LNCaP clone FGC (cell line): ENCODE measurements at regions not wholly inside any gene's neighbourhood (a gene's known extent, or its start where the extent isn't known, plus 50 kb on each side); places are given as distances from the start of the nearest gene placed in this dataset.

Source experiments
- DNase-seq: peaks from one replicate; pipeline ENCODE4 v3.0.0-alpha.2; 2011; ENCODE audit warnings: low read depth
- H3K4me3 ChIP-seq: 2 replicates; pipeline ENCODE4 v1.5.1; 2011; ENCODE audit warnings: mild to moderate bottlenecking, low read depth, low read length, control low read depth
- TF ChIP-seq, protein P1 (sequence below): IDR thresholded peaks from 2 replicates; pipeline ENCODE4 v1.5.1; 2012; ENCODE audit warnings: mild to moderate bottlenecking; ENCODE audit not compliant: control insufficient read depth, insufficient read depth; ENCODE audit errors: extremely low read depth

DNA sequence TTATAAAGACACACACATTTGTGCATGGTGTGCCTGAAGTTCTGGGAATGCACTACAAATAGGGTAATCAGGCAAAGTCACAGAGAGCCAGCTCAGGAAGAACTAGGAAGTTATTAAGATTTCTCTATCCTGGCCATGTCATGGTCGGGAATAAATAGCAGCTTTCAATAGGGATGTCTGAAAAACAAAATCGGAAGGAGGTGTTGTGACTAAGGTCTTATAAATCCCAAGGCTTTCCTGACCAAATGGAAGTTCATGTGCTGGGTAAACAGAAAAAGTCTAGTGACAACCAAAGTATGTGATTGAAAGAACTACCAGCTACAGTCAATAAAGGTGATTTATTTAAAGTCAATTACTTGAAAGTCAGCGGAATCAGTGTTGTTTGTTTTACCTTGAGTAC, 262.5 kb upstream of the HS3ST1 start:
- DNase-seq: no peak
- no peak overlapping the region for H3K4me3 ChIP-seq
- TF ChIP-seq, protein P1, sequence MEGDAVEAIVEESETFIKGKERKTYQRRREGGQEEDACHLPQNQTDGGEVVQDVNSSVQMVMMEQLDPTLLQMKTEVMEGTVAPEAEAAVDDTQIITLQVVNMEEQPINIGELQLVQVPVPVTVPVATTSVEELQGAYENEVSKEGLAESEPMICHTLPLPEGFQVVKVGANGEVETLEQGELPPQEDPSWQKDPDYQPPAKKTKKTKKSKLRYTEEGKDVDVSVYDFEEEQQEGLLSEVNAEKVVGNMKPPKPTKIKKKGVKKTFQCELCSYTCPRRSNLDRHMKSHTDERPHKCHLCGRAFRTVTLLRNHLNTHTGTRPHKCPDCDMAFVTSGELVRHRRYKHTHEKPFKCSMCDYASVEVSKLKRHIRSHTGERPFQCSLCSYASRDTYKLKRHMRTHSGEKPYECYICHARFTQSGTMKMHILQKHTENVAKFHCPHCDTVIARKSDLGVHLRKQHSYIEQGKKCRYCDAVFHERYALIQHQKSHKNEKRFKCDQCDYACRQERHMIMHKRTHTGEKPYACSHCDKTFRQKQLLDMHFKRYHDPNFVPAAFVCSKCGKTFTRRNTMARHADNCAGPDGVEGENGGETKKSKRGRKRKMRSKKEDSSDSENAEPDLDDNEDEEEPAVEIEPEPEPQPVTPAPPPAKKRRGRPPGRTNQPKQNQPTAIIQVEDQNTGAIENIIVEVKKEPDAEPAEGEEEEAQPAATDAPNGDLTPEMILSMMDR: no peak

DNA sequence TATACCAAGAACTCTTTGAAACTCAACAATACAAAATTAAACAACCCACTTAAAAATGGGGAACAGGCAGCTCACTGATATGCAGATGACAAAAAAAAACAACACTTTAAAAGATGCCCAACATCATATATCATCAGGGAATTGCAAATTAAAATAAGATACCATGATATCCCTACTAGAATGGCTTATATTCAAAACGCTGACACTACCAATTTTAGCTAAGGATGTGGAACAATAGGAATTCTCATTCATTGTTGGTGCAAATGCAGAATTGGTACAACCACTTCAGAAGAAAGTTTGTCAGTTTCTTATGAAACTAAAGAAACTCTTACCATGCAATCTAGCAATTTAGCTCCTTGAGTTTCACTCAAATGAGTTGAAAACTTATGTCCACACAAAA, 259.0 kb upstream of the HS3ST1 start:
- TF ChIP-seq, protein P1: no peak
- DNase-seq: no peak
- no peak overlapping the region for H3K4me3 ChIP-seq

DNA sequence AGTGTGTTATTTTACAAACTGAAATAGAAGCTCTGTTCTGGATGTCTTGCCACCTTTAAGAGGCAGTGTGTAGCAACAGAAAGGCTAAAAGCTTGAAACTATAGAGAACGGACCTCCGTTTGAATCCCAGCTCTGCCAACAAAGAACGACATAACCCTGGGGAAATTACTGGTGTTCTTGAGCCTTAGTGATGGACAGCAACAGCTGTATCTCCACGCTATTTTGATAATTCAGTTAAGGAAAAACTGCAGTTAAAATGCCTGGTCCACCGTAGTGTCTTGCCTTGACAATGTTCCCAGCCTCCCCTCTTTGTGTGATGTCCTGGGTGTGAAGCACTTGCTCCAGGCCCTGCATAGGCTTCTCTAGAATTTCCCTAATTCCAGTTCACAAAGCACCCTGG, 256.8 kb upstream of the HS3ST1 start:
- TF ChIP-seq, protein P1: no peak
- H3K4me3 ChIP-seq: no peak overlapping the region
- DNase-seq: no peak

DNA sequence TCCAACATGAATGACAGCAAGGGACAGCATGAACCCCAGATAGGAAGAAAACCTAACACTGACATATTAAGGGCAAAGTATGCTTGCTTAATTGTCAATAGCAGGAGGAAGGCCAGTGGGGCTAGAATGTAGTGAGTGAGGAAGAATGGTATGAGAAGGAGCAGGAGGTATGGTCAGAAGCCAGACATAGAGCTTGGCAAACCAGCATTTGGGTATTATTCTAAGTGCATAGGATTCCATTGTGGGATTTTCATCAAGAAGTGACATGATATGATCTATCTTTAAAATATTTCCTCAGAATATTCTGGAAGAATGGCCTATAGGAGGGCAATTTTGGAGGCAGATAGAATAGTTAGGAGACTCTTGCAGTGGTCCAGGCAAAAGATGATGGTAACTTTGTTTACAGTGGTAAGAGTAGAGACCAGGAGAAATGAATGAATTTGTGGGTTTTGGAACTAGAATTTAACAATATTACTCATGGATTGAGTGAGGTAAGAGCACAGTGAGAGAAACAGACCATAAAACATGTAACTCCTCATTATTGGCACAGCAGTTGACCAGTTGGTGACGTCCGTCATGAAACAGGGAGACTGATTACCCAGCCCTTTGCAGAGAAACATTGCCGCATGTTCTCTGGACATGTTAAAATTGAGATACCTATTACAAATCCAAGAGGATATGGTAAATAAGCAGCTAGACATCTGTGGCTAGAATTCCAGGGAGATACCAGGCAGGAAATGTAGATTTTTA, 246.5 kb upstream of the HS3ST1 start:
- no peak for DNase-seq
- TF ChIP-seq, protein P1: no peak
- H3K4me3 ChIP-seq: no peak overlapping the region

DNA sequence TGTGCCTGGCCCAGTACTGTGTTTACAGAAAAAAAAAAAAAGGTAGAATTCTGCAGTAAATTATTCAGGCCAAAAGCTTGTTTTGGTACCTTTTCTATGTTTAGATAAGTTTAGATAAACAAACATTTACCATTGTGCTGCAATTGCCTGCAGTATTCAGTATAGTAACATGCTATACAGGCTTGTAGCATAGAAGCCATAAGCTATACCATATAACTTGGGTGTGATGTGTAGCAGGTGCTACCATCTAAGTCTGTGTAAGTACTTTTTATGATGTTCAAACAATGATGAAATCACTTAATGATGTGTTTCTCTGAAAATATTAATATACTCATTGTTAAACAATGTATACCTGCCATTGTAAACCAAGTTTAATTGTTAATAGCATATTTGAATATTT, 241.6 kb upstream of the HS3ST1 start:
- TF ChIP-seq, protein P1: no peak
- H3K4me3 ChIP-seq: no peak overlapping the region
- DNase-seq: no peak

DNA sequence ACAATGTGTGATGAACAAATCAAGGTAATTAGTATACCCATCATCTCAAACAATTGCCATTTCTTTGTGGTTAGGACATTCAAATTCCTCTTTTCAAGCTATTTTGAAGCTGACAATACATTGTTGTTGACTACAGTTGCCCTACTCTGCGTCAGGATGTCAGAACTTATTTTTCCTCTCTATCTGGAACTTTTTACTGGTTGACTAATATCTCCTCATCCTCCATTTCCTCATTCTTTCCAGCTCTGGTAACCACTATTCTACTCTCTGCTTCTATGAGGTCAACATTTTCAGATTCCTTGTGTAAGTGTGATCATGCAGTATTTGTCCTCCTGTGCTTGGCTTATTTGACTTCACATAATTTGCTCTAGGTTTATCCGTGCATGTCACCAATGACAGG, 240.5 kb upstream of the HS3ST1 start:
- DNase-seq: no peak
- H3K4me3 ChIP-seq: no peak overlapping the region
- TF ChIP-seq, protein P1: no peak

DNA sequence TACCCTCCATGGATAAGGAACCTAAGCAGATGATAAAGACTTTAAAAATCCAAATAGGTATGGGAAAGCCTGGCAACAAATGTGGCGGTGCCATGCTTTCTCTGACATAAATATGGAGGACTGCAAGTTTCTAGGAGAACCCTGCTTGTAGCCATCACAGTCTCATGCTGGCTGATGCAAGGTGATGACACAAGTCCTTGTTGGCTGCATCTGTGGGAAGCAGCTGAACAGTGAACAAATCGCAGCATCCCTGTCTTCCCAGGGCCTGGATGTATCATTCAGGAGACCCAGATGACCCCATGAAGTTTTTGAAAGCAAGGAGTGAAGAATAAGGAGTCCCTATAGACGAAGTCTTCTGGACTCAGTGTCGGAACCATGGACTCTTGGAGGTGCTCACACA, 234.4 kb upstream of the HS3ST1 start:
- H3K4me3 ChIP-seq: no peak overlapping the region
- TF ChIP-seq, protein P1: no peak
- DNase-seq: no peak
